Astrocyte of the hippocampus (primary cell): ENCODE measurements at regions not wholly inside any gene's neighbourhood (a gene's known extent, or its start where the extent isn't known, plus 50 kb on each side); places are given as distances from the start of the nearest gene placed in this dataset.

Source experiments
- DNase-seq: peaks from one replicate; pipeline ENCODE4 v3.0.0; 2011; ENCODE audit warnings: low read depth, low spot score

GRCh38 chr6:126091466-126091865, 105.1 kb downstream of the TRMT11 start:
- DNase-seq = no peak

- no peak for DNase-seq
Measured at GRCh38 chr6:126093108-126093507, 106.8 kb downstream of the TRMT11 start.

- DNase-seq = peak; percentile 16
Measured at GRCh38 chr6:126094411-126094810, 108.1 kb downstream of the TRMT11 start.

- no peak for DNase-seq
Measured at GRCh38 chr6:126100386-126100785, 114.0 kb downstream of the TRMT11 start.

GRCh38 chr6:126102358-126102757, 116.0 kb downstream of the TRMT11 start:
- DNase-seq = no peak

- DNase-seq = no peak
Measured at GRCh38 chr6:126103993-126104392, 117.7 kb downstream of the TRMT11 start.

GRCh38 chr6:126107475-126108166, 121.3 kb downstream of the TRMT11 start:
- peak; percentile 76 for DNase-seq

GRCh38 chr6:126110512-126111270, 124.4 kb downstream of the TRMT11 start:
- no peak for DNase-seq

GRCh38 chr6:126111327-126111726, 125.0 kb downstream of the TRMT11 start:
- no peak for DNase-seq

GRCh38 chr6:126112171-126112632, 125.9 kb downstream of the TRMT11 start:
- DNase-seq = peak; percentile 83

GRCh38 chr6:126113261-126113660, 126.9 kb downstream of the TRMT11 start:
- no peak for DNase-seq

- DNase-seq = no peak
Measured at GRCh38 chr6:126117251-126117650, 130.9 kb downstream of the TRMT11 start.

GRCh38 chr6:126118058-126118755, 131.9 kb downstream of the TRMT11 start:
- DNase-seq = peak; percentile 46

- peak; percentile 22 for DNase-seq
Measured at GRCh38 chr6:126118936-126119335, 132.6 kb downstream of the TRMT11 start.

- no peak for DNase-seq
Measured at GRCh38 chr6:126123226-126123625, 136.9 kb downstream of the TRMT11 start.

GRCh38 chr6:126127659-126128058, 141.3 kb downstream of the TRMT11 start:
- DNase-seq = no peak

- no peak for DNase-seq
Measured at GRCh38 chr6:126131246-126131645, 144.9 kb downstream of the TRMT11 start.

GRCh38 chr6:126133984-126134383, 147.6 kb downstream of the TRMT11 start:
- no peak for DNase-seq

- DNase-seq = no peak
Measured at GRCh38 chr6:126134491-126134890, 148.2 kb downstream of the TRMT11 start.

GRCh38 chr6:126140015-126140414, 153.7 kb downstream of the TRMT11 start:
- no peak for DNase-seq

- DNase-seq = peak; percentile 65
Measured at GRCh38 chr6:126143761-126144251, 157.5 kb downstream of the TRMT11 start.

GRCh38 chr6:126145351-126145750, 159.0 kb downstream of the TRMT11 start:
- no peak for DNase-seq
